GM23248 (cell line): ENCODE measurements at regions not wholly inside any gene's neighbourhood (a gene's known extent, or its start where the extent isn't known, plus 50 kb on each side); places are given as distances from the start of the nearest gene placed in this dataset.

Experiments used
- EZH2 ChIP-seq: fragments of 200-600 bp; sonication (generic); IDR thresholded peaks from 2 replicates; pipeline ENCODE4 v1.6.1; 2018; ENCODE audit warnings: antibody characterized with exemption, mild to moderate bottlenecking; ENCODE audit not compliant: insufficient read depth, poor library complexity, severe bottlenecking
- EZH2phosphoT487 ChIP-seq: fragments of 200-600 bp; sonication (generic); IDR thresholded peaks from 2 replicates; pipeline ENCODE4 v1.6.1; 2018; ENCODE audit warnings: antibody characterized with exemption, moderate library complexity, mild to moderate bottlenecking, low read depth; ENCODE audit not compliant: insufficient read depth

DNA sequence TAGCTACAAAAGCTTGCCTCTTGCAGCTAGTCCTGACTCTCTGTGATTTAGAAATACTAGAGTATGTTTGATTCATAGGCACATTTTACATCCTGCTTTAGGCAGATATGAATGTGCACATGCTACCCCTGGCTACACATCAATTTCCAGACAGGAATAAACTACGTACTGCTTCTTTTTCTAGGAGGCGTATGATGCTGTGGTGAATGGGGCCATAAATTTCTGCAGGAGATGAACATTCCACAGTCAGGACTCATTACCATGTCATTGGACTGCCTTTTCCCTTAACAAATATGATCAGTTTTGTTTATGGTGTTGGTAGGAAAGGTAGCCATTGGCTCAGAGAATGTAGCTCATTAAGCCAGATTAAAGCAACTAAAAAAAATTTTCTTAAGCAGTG lies 50.1 kb upstream of the IFRD1 start:
- TF ChIP-seq EZH2 (no peak), EZH2phosphoT487 (no peak)
